GM10266 (cell line): ENCODE measurements at regions not wholly inside any gene's neighbourhood (a gene's known extent, or its start where the extent isn't known, plus 50 kb on each side); places are given as distances from the start of the nearest gene placed in this dataset.

Experiments used
- DNase-seq: peaks from one replicate; pipeline ENCODE4 v3.0.0; 2012; ENCODE audit errors: extremely low spot score
- CTCF ChIP-seq: IDR thresholded peaks from 2 replicates; pipeline ENCODE4 v1.5.1; 2012; ENCODE audit warnings: mild to moderate bottlenecking, low read depth; ENCODE audit not compliant: control insufficient read depth, insufficient read depth; ENCODE audit errors: missing control alignments

GRCh38 chr13:104071806-104072205, 1005.6 kb upstream of the SLC10A2 start:
- no peak for TF ChIP-seq CTCF
- DNase-seq, result no peak

GRCh38 chr13:104065328-104065727, 999.1 kb upstream of the SLC10A2 start:
- no peak for DNase-seq
- TF ChIP-seq CTCF, result no peak

- no peak for DNase-seq
- no peak for TF ChIP-seq CTCF
Observed at GRCh38 chr13:104057861-104058260, 991.6 kb upstream of the SLC10A2 start.

GRCh38 chr13:104045907-104046306, 979.7 kb upstream of the SLC10A2 start:
- no peak for TF ChIP-seq CTCF
- no peak for DNase-seq

GRCh38 chr13:104043184-104043583, 977.0 kb upstream of the SLC10A2 start:
- no peak for TF ChIP-seq CTCF
- no peak for DNase-seq

- TF ChIP-seq CTCF, result no peak
- DNase-seq, result no peak
Observed at GRCh38 chr13:104034891-104035290, 968.7 kb upstream of the SLC10A2 start.

- DNase-seq, result no peak
- no peak for TF ChIP-seq CTCF
Observed at GRCh38 chr13:104025303-104025702, 959.1 kb upstream of the SLC10A2 start.
